Muscle layer of colon (tissue), 2 donors: ENCODE measurements at regions not wholly inside any gene's neighbourhood (a gene's known extent, or its start where the extent isn't known, plus 50 kb on each side); places are given as distances from the start of the nearest gene placed in this dataset.

ENCODE experiments used
- H3K27ac ChIP-seq: one replicate; pipeline ENCODE4 v1.7.0; 2013; ENCODE audit warnings: low read depth, mild to moderate bottlenecking, low read length, moderate library complexity
- H3K27me3 ChIP-seq, 2 donors: one replicate each; pipeline ENCODE4 v1.7.0; 2013; ENCODE audit warnings: low read length in 2 of 2, mild to moderate bottlenecking in 2 of 2; ENCODE audit not compliant: insufficient read depth in 2 of 2, control insufficient read depth in 1 of 2
- H3K36me3 ChIP-seq: one replicate; pipeline ENCODE4 v1.7.0; 2013; ENCODE audit warnings: mild to moderate bottlenecking, low read length; ENCODE audit not compliant: insufficient read depth
- H3K4me1 ChIP-seq: one replicate; pipeline ENCODE4 v1.7.0; 2013; ENCODE audit warnings: mild to moderate bottlenecking, low read length; ENCODE audit not compliant: insufficient read depth
- H3K4me3 ChIP-seq, 2 donors: one replicate each; pipeline ENCODE4 v1.7.0; 2013; ENCODE audit warnings: low read length in 2 of 2, low read depth in 1 of 2, mild to moderate bottlenecking in 1 of 2, moderate library complexity in 1 of 2
- H3K9ac ChIP-seq: one replicate; pipeline ENCODE4 v1.7.0; 2013; ENCODE audit warnings: low read length
- H3K9me3 ChIP-seq: one replicate; pipeline ENCODE4 v1.7.0; 2013; ENCODE audit warnings: mild to moderate bottlenecking, low read length
- donor health status: abdominal sarcoma.
- donor health status: Adenocarcinoma of cecum.

- no peak overlapping the region for H3K9ac ChIP-seq
- H3K27ac ChIP-seq = no peak overlapping the region
- no peak overlapping the region for H3K4me3 ChIP-seq
- no peaks in the 10 kb centered on the region for H3K4me1 ChIP-seq
- H3K27me3 ChIP-seq = no peaks in the 10 kb centered on the region
- no peaks in the 10 kb centered on the region for H3K36me3 ChIP-seq
- H3K9me3 ChIP-seq = no peaks in the 10 kb centered on the region
Measured at GRCh38 chr17:33986088-33986487, 269.0 kb upstream of the CCL2 start.

GRCh38 chr17:33986566-33986965 lies 268.5 kb upstream of the CCL2 start:
- no peak overlapping the region for H3K9ac ChIP-seq
- H3K9me3 ChIP-seq = no peaks in the 10 kb centered on the region
- H3K36me3 ChIP-seq = no peaks in the 10 kb centered on the region
- no peaks in the 10 kb centered on the region for H3K27me3 ChIP-seq
- H3K4me3 ChIP-seq = no peak overlapping the region
- H3K27ac ChIP-seq = no peak overlapping the region
- H3K4me1 ChIP-seq = no peaks in the 10 kb centered on the region

GRCh38 chr17:33987162-33987561 lies 267.9 kb upstream of the CCL2 start:
- Histone ChIP-seq H3K27ac (no peak overlapping the region), H3K36me3 (no peaks in the 10 kb centered on the region), H3K9me3 (no peaks in the 10 kb centered on the region), H3K4me3 (no peak overlapping the region), H3K4me1 (no peaks in the 10 kb centered on the region), H3K27me3 (no peaks in the 10 kb centered on the region), H3K9ac (no peak overlapping the region)

GRCh38 chr17:33989361-33990148 lies 265.5 kb upstream of the CCL2 start:
- no peaks in the 10 kb centered on the region for H3K36me3 ChIP-seq
- H3K27me3 ChIP-seq = no peaks in the 10 kb centered on the region
- no peak overlapping the region for H3K4me3 ChIP-seq
- H3K9me3 ChIP-seq = no peaks in the 10 kb centered on the region
- H3K4me1 ChIP-seq = no peaks in the 10 kb centered on the region
- H3K27ac ChIP-seq = no peak overlapping the region
- H3K9ac ChIP-seq = no peak overlapping the region

- no peaks in the 10 kb centered on the region for H3K4me1 ChIP-seq
- H3K9me3 ChIP-seq = no peaks in the 10 kb centered on the region
- H3K27ac ChIP-seq = no peak overlapping the region
- H3K4me3 ChIP-seq = no peak overlapping the region
- H3K27me3 ChIP-seq = no peaks in the 10 kb centered on the region
- H3K36me3 ChIP-seq = no peaks in the 10 kb centered on the region
- no peak overlapping the region for H3K9ac ChIP-seq
Measured at GRCh38 chr17:33990943-33991706, 264.0 kb upstream of the CCL2 start.

- Histone ChIP-seq H3K4me1 (no peaks in the 10 kb centered on the region), H3K9ac (no peak overlapping the region), H3K27ac (no peak overlapping the region), H3K4me3 (no peak overlapping the region), H3K27me3 (no peaks in the 10 kb centered on the region), H3K36me3 (no peaks in the 10 kb centered on the region), H3K9me3 (no peaks in the 10 kb centered on the region)
Measured at GRCh38 chr17:33992113-33992512, 263.0 kb upstream of the CCL2 start.

GRCh38 chr17:34000639-34001038 lies 254.4 kb upstream of the CCL2 start:
- H3K9me3 ChIP-seq = no peaks in the 10 kb centered on the region
- H3K27me3 ChIP-seq = no peaks in the 10 kb centered on the region
- no peak overlapping the region for H3K9ac ChIP-seq
- no peak overlapping the region for H3K4me3 ChIP-seq
- no peak overlapping the region for H3K27ac ChIP-seq
- no peaks in the 10 kb centered on the region for H3K36me3 ChIP-seq
- no peaks in the 10 kb centered on the region for H3K4me1 ChIP-seq

GRCh38 chr17:34001246-34001645 lies 253.8 kb upstream of the CCL2 start:
- H3K9ac ChIP-seq = no peak overlapping the region

GRCh38 chr17:34006126-34006525 lies 249.0 kb upstream of the CCL2 start:
- Histone ChIP-seq H3K9ac (no peak overlapping the region), H3K27me3 (no peaks in the 10 kb centered on the region), H3K9me3 (no peaks in the 10 kb centered on the region), H3K36me3 (no peaks in the 10 kb centered on the region), H3K4me3 (no peak overlapping the region), H3K27ac (no peak overlapping the region), H3K4me1 (no peaks in the 10 kb centered on the region)

More at GRCh38 chr17:34001246-34001645, 253.8 kb upstream of the CCL2 start:
- Histone ChIP-seq H3K27ac (no peak overlapping the region), H3K36me3 (no peaks in the 10 kb centered on the region), H3K4me3 (no peak overlapping the region), H3K9me3 (no peaks in the 10 kb centered on the region), H3K27me3 (no peaks in the 10 kb centered on the region), H3K4me1 (no peaks in the 10 kb centered on the region)

- no peaks in the 10 kb centered on the region for H3K9me3 ChIP-seq
- no peak overlapping the region for H3K4me3 ChIP-seq
- no peak overlapping the region for H3K27ac ChIP-seq
- H3K27me3 ChIP-seq = no peaks in the 10 kb centered on the region
- no peak overlapping the region for H3K9ac ChIP-seq
- no peaks in the 10 kb centered on the region for H3K36me3 ChIP-seq
- H3K4me1 ChIP-seq = no peaks in the 10 kb centered on the region
Measured at GRCh38 chr17:34008125-34008524, 247.0 kb upstream of the CCL2 start.

GRCh38 chr17:34009912-34010311 lies 245.2 kb upstream of the CCL2 start:
- H3K27ac ChIP-seq = no peak overlapping the region
- no peaks in the 10 kb centered on the region for H3K9me3 ChIP-seq

More at GRCh38 chr17:34009912-34010311, 245.2 kb upstream of the CCL2 start:
- no peaks in the 10 kb centered on the region for H3K4me1 ChIP-seq
- no peaks in the 10 kb centered on the region for H3K36me3 ChIP-seq
- no peak overlapping the region for H3K9ac ChIP-seq
- H3K27me3 ChIP-seq = no peaks in the 10 kb centered on the region
- H3K4me3 ChIP-seq = no peak overlapping the region
